AG10803 (cell line): ENCODE measurements at regions not wholly inside any gene's neighbourhood (a gene's known extent, or its start where the extent isn't known, plus 50 kb on each side); places are given as distances from the start of the nearest gene placed in this dataset.

Experiments
- DNase-seq: peaks from one replicate; pipeline ENCODE4 v3.0.0; 2010; ENCODE audit warnings: low read depth
- H3K4me3 ChIP-seq: 2 replicates; pipeline ENCODE4 v1.5.1; 2011; ENCODE audit warnings: mild to moderate bottlenecking, low read length, control low read depth
- CTCF ChIP-seq: conservative IDR thresholded peaks from 2 replicates; pipeline ENCODE4 v1.5.1; 2011; ENCODE audit warnings: mild to moderate bottlenecking, low read length, control low read depth, inconsistent platforms

GRCh38 chr16:87098361-87098760 lies 218.8 kb downstream of the C16orf95 start:
- DNase-seq = no peak
- no peak for TF ChIP-seq CTCF
- no peak overlapping the region for H3K4me3 ChIP-seq

- H3K4me3 ChIP-seq = no peak overlapping the region
- no peak for DNase-seq
- no peak for TF ChIP-seq CTCF
Observed at GRCh38 chr16:87098976-87099720, 218.0 kb downstream of the C16orf95 start.

- TF ChIP-seq CTCF = no peak
- no peak overlapping the region for H3K4me3 ChIP-seq
- DNase-seq = no peak
Observed at GRCh38 chr16:87100306-87101058, 216.7 kb downstream of the C16orf95 start.

DNA sequence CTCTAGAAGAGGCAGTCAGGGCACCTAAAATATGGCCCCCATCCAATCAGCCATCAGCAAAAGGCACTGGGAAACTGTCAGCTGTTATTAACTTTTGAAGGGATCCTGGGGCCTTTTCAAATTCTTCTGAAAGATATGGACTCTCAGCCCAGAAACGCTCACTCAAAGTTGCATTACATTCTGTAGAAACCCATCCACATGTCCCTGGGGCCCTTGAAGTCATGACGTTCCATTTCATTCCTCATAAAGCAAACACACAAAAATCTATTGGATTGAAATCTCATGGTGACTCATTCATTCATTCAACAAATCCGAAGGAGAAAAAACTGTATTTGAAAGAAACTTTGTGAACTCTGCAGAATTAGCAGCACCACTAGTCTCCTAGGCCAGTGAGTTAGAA lies 215.3 kb downstream of the C16orf95 start:
- DNase-seq = peak; percentile 42
- H3K4me3 ChIP-seq = no peak overlapping the region
- TF ChIP-seq CTCF = no peak

DNA sequence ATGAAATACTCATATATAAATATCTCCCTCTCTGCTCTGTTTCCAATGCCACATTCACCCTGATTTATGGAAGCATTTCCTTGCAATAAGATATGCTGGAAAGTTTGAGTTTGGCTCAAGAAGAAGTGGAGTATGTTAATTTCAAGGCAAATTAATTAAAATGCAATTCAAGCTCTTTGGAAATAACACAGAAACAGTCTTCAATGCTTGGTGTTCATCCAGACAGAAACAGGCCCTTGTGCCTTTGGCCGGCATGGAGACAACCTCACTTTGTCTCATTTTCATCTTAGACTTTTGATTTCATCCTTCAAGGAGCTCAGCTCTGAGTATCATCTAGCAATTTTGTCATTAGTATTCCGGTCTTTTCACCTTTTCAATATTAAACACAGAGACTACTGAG lies 210.0 kb downstream of the C16orf95 start:
- no peak overlapping the region for H3K4me3 ChIP-seq
- DNase-seq = no peak
- no peak for TF ChIP-seq CTCF

DNA sequence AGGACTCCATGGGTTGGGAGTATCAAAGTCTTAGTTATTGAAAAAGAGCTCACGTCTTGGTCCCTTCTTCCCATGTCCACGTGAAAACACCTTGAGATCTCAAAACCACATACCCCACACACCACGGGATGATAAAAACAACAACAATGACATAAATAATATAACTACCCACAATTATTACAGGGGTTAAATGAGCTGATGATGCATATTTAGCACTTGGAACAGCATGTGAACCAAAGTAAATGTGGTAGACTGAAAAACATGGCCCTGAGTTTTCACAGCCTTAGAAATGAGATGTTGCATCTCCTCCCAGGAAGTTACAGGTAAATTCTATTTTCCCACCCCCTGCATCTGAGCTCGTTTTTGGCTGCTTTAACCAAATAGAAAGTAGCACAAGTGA lies 208.9 kb downstream of the C16orf95 start:
- no peak overlapping the region for H3K4me3 ChIP-seq
- TF ChIP-seq CTCF = no peak
- DNase-seq = no peak

- TF ChIP-seq CTCF = no peak
- DNase-seq = peak; percentile 6
- H3K4me3 ChIP-seq = no peak overlapping the region
Observed at GRCh38 chr16:87108941-87109340, 208.3 kb downstream of the C16orf95 start.
